GM12891 (cell line): ENCODE measurements at regions not wholly inside any gene's neighbourhood (a gene's known extent, or its start where the extent isn't known, plus 50 kb on each side); places are given as distances from the start of the nearest gene placed in this dataset.
"Not testable (repeated sequence)": the region's sequence is repeated elsewhere in the genome, so short reads cannot be mapped to it uniquely, and the experiment has no call there.

Experiments
- POLR2A ChIP-seq: IDR thresholded peaks from 2 replicates; pipeline ENCODE4 v1.6.1; 2011; ENCODE audit warnings: low read depth, low read length, control low read depth
- POLR2AphosphoS5 ChIP-seq: IDR thresholded peaks from 2 replicates; pipeline ENCODE4 v1.6.1; 2011; ENCODE audit warnings: low read depth, low read length, control low read depth
- POU2F2 ChIP-seq: IDR thresholded peaks from 2 replicates; pipeline ENCODE4 v1.6.1; 2011; ENCODE audit warnings: low read depth, mild to moderate bottlenecking, control low read depth, low read length, moderate library complexity

- TF ChIP-seq POLR2AphosphoS5, POLR2A, POU2F2: not testable (repeated sequence)
Observed at GRCh38 chr22:16727491-16727890, 97.7 kb downstream of the XKR3 start.
